Glutamatergic neuron (in vitro differentiated cells): ENCODE measurements at regions not wholly inside any gene's neighbourhood (a gene's known extent, or its start where the extent isn't known, plus 50 kb on each side); places are given as distances from the start of the nearest gene placed in this dataset.

ENCODE experiments used
- DNase-seq: peaks from one replicate; pipeline ENCODE4 v3.0.0; 2022
- H3K27ac Mint-ChIP-seq: one replicate; pipeline ENCODE4 v1.8.0; 2020; ENCODE audit warnings: mild to moderate bottlenecking, mixed read lengths, inconsistent platforms; ENCODE audit not compliant: unreplicated experiment
- H3K27me3 Mint-ChIP-seq: one replicate; pipeline ENCODE4 v1.8.0; 2020; ENCODE audit warnings: mild to moderate bottlenecking, moderate library complexity, mixed read lengths, inconsistent platforms; ENCODE audit not compliant: unreplicated experiment
- H3K36me3 Mint-ChIP-seq: one replicate; pipeline ENCODE4 v1.8.0; 2020; ENCODE audit warnings: mild to moderate bottlenecking, mixed read lengths, inconsistent platforms; ENCODE audit not compliant: unreplicated experiment
- H3K4me1 Mint-ChIP-seq: one replicate; pipeline ENCODE4 v1.8.0; 2020; ENCODE audit warnings: mild to moderate bottlenecking, low read depth, mixed read lengths, inconsistent platforms; ENCODE audit not compliant: unreplicated experiment
- H3K4me3 Mint-ChIP-seq: one replicate; pipeline ENCODE4 v1.8.0; 2020; ENCODE audit warnings: mild to moderate bottlenecking, mixed read lengths, inconsistent platforms; ENCODE audit not compliant: unreplicated experiment
- H3K9me3 Mint-ChIP-seq: one replicate; pipeline ENCODE4 v1.8.0; 2020; ENCODE audit warnings: mild to moderate bottlenecking, moderate library complexity, mixed read lengths, inconsistent platforms; ENCODE audit not compliant: unreplicated experiment
- TF ChIP-seq, protein P1 (sequence below): fragments of 200-600 bp; sonication (generic); IDR thresholded peaks from one replicate; pipeline ENCODE4 v1.5.0; 2021; ENCODE audit not compliant: partially characterized antibody, unreplicated experiment

DNA sequence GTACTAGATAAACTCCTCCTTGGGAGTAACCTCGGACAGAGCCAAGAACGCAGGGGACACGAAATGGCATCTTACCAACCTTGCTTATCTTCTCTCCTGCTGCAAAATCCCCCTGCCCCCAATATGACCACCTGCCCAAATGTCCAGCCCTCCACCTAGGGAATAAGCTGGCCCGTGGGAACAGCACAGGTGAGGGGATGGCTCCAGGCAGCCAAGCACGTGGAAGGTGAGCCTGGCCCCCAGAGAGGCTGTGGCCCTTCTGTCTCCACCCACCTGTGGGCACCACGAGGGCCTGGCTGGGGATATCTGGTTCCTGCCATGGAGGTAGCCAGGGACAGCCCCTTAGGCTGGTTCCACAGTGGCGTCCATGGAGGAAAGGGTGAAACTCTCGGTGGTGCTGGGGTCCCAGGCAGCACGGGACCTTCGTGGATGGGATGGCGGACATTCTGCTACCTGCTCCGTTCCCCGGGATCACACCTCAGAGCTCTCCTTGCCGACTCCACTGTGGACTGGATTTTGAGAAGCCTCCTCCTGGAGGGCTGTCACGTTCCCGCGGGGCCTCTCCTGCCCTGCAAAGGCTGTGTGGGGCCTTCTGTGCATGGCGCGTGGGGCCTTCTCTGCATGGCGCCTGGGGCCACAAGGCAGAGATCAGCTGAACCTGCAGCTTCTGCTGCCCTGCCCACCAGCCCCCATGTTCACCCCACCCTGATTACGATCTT lies 388.5 kb upstream of the TNRC6C start:
- Mint-ChIP-seq H3K4me3 (no peak overlapping the region), H3K9me3 (peaks cover 2% of the 10 kb centered on the region), H3K27ac (no peak overlapping the region), H3K36me3 (peaks cover 5% of the 10 kb centered on the region), H3K4me1 (peaks cover 7% of the 10 kb centered on the region), H3K27me3 (peaks cover 5% of the 10 kb centered on the region)
- no peak for DNase-seq
- TF ChIP-seq, protein P1, sequence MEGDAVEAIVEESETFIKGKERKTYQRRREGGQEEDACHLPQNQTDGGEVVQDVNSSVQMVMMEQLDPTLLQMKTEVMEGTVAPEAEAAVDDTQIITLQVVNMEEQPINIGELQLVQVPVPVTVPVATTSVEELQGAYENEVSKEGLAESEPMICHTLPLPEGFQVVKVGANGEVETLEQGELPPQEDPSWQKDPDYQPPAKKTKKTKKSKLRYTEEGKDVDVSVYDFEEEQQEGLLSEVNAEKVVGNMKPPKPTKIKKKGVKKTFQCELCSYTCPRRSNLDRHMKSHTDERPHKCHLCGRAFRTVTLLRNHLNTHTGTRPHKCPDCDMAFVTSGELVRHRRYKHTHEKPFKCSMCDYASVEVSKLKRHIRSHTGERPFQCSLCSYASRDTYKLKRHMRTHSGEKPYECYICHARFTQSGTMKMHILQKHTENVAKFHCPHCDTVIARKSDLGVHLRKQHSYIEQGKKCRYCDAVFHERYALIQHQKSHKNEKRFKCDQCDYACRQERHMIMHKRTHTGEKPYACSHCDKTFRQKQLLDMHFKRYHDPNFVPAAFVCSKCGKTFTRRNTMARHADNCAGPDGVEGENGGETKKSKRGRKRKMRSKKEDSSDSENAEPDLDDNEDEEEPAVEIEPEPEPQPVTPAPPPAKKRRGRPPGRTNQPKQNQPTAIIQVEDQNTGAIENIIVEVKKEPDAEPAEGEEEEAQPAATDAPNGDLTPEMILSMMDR: no peak

DNA sequence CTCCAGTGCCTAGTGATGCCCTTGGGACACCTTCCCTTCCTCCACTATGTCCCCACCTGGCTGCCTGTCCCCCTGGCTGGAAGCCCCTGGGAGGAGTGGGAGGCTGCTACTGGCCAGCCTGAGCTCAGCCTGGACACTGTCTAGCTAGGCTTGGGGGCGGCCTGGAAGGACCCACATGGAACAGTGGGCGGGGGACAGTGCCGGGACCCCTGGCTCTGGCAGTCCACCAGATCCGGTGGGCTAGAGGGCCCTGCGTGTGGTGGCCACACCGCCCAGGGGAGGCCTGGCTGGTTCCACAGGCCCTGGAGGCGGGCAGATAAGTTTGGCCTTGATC lies 388.0 kb upstream of the TNRC6C start:
- DNase-seq: no peak
- Mint-ChIP-seq H3K27ac (no peak overlapping the region), H3K27me3 (peaks cover 5% of the 10 kb centered on the region), H3K4me3 (no peak overlapping the region), H3K4me1 (peaks cover 7% of the 10 kb centered on the region), H3K9me3 (peaks cover 2% of the 10 kb centered on the region), H3K36me3 (peaks cover 3% of the 10 kb centered on the region)
- TF ChIP-seq, protein P1: no peak

DNA sequence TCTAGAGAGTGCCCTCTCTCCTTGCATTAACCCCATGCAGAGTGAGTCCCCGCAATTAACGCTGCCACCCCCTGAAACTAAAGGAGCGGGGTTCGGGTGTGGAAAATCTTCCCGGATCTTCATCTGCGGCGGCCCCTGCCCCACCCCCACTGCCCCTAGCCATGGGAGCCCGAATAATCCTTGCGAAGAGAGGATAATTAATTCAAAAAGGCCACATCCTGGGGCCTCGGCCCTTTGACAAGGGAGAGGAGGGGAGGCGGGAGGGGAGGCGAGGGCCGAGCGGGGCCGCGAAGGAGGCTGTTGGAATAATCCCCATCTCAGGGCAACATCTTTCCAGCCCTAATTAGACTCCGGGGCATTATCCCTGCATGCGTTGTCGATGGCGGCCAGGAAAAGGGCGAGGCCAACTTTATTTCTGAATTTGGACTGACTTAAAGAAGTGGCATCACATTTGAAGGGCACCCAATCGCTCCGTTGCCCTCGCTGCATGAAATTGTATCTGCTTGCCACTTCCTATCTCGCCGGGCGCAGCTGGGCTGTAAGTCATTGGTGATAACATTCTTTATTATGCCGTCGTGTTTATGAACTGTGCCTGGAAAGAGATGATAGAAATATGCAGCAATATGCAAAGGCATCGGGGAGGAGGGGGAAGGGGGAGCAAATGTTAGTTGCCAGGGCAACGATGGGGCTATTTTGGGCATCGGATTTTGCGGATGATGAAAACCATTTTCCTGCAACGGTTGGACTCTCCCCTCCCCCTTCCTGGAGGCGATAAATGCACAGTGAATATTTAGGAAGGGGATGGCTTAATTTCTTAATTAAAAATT lies 387.1 kb upstream of the TNRC6C start:
- Mint-ChIP-seq H3K27me3 (peaks cover 2% of the 10 kb centered on the region), H3K4me1 (peaks cover 7% of the 10 kb centered on the region), H3K9me3 (no peaks in the 10 kb centered on the region), H3K27ac (no peak overlapping the region), H3K4me3 (peak overlapping the region; percentile 58), H3K36me3 (no peaks in the 10 kb centered on the region)
- TF ChIP-seq, protein P1: no peak
- DNase-seq: no peak

DNA sequence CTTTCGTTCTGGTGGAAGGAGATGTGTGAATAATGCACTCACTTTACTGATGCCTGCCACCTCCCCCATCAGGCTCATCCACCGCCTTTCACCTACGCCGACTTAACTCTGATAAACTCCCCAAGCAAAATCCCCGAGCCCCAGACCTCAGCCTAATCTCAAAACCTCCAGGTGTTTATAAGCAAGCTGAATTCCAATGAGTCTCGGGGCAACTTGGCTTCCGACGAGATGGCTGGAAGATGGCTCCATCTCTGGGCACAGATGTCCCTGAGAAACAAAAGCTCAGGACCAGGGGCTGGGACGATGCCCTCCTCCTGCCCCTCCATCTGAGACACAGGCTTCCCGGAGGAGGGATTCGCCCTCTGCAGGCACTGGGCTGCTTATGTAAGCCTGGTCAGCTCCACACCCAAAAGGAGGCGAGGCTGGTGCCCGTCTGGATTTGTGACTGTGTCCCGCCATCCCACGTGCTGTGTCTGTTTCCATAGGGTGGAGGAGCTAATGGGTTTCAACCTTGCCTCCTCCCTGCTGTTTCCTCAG lies 386.4 kb upstream of the TNRC6C start:
- no peak for DNase-seq
- Mint-ChIP-seq H3K4me3 (peak overlapping the region; percentile 58), H3K4me1 (peaks cover 7% of the 10 kb centered on the region), H3K36me3 (no peaks in the 10 kb centered on the region), H3K27me3 (peaks cover 6% of the 10 kb centered on the region), H3K9me3 (no peaks in the 10 kb centered on the region), H3K27ac (no peak overlapping the region)
- TF ChIP-seq, protein P1: no peak

DNA sequence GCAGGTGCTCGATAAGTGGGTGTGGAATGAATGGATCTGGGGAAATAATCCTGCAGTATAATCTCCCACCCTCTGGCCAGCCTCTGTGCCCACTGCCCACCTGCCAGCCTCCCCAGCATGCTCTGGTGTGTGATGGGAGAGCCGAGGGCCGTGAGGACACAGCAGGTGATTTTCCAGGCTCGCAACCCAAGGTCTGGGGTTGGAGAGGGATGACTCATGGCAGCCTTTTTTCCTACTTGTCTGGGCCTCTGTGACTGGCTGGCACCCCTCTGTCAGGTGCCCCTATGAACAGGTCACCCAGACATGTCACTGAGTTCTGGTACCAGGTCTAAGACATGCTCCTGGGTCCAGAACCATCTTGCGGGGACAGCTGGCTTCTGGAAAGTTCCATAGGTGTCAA lies 385.7 kb upstream of the TNRC6C start:
- Mint-ChIP-seq H3K27me3 (peaks cover 6% of the 10 kb centered on the region), H3K36me3 (no peaks in the 10 kb centered on the region), H3K27ac (no peak overlapping the region), H3K9me3 (no peaks in the 10 kb centered on the region), H3K4me1 (peaks cover 7% of the 10 kb centered on the region), H3K4me3 (no peak overlapping the region)
- TF ChIP-seq, protein P1: no peak
- DNase-seq: no peak
